ENCODE measurements at regions not wholly inside any gene's neighbourhood (a gene's known extent, or its start where the extent isn't known, plus 50 kb on each side); places are given as distances from the start of the nearest gene placed in this dataset.

GRCh38 chr21:38951095-38951730 is 145.5 kb downstream of the ETS2 start:
- no peak overlapping the region for H2AFZ ChIP-seq

GRCh38 chr21:38950435-38951094 is 144.8 kb downstream of the ETS2 start:
- peak; percentile 77 for DNase-seq (ENCODE audit: low spot score)
- 31% methylated on average over 4 of the region's 4 CpGs for WGBS (ENCODE audit: low lambda C conversion rate, missing lambda C conversion rate)

More at GRCh38 chr21:38951095-38951730, 145.5 kb downstream of the ETS2 start:
- no peaks in the 10 kb centered on the region for H3K79me2 ChIP-seq
- peak overlapping the region; percentile 89 for H3K27ac ChIP-seq
- peak; percentile 37 for DNase-seq (ENCODE audit: low spot score)
- TF ChIP-seq CTCF (IDR thresholded peaks at IDR 0.05; ENCODE audit: poor library complexity): no peak
- no peak for TF ChIP-seq EZH2phosphoT487 (IDR thresholded peaks at IDR 0.05; ENCODE audit: low read depth, severe bottlenecking, unreplicated experiment)
- no peak for TF ChIP-seq EZH2 (IDR thresholded peaks at IDR 0.05; ENCODE audit: borderline replicate concordance)
- H3K4me3 ChIP-seq: no peak overlapping the region
- no peaks in the 10 kb centered on the region for H3K9me3 ChIP-seq (ENCODE audit: low read depth)
- peak overlapping the region; percentile 1 for H3K4me2 ChIP-seq
- H4K20me1 ChIP-seq (ENCODE audit: insufficient read depth, poor library complexity, severe bottlenecking): no peaks in the 10 kb centered on the region
- H3K27me3 ChIP-seq: no peaks in the 10 kb centered on the region
- H3K36me3 ChIP-seq (replicated peaks; ENCODE audit: insufficient read depth, low read depth): no peaks in the 10 kb centered on the region
- H3K9me2 ChIP-seq (replicated peaks; ENCODE audit: insufficient read depth): no peaks in the 10 kb centered on the region
- peaks cover 27% of the 10 kb centered on the region for H3K4me1 ChIP-seq (ENCODE audit: insufficient read depth)
- 63% methylated on average over 1 of the region's 1 CpG for WGBS (ENCODE audit: low lambda C conversion rate, missing lambda C conversion rate)

GRCh38 chr21:38949070-38949380 is 143.3 kb downstream of the ETS2 start:
- Histone ChIP-seq H4K20me1 (ENCODE audit: insufficient read depth, poor library complexity, severe bottlenecking) (no peaks in the 10 kb centered on the region), H3K9me3 (ENCODE audit: low read depth) (no peaks in the 10 kb centered on the region), H3K4me2 (no peak overlapping the region), H2AFZ (no peak overlapping the region), H3K79me2 (no peaks in the 10 kb centered on the region), H3K4me1 (ENCODE audit: insufficient read depth) (peaks cover 18% of the 10 kb centered on the region), H3K9me2 (replicated peaks; ENCODE audit: insufficient read depth) (no peaks in the 10 kb centered on the region), H3K27ac (peak overlapping the region; percentile 90), H3K36me3 (replicated peaks; ENCODE audit: insufficient read depth, low read depth) (no peaks in the 10 kb centered on the region), H3K4me3 (no peak overlapping the region), H3K27me3 (no peaks in the 10 kb centered on the region)
- no peak for DNase-seq (ENCODE audit: low spot score)
- 64% methylated on average over 1 of the region's 1 CpG for WGBS (ENCODE audit: low lambda C conversion rate, missing lambda C conversion rate)
- no peak for TF ChIP-seq EZH2phosphoT487 (IDR thresholded peaks at IDR 0.05; ENCODE audit: low read depth, severe bottlenecking, unreplicated experiment)
- no peak for TF ChIP-seq CTCF (IDR thresholded peaks at IDR 0.05; ENCODE audit: poor library complexity)
- no peak for TF ChIP-seq EZH2 (IDR thresholded peaks at IDR 0.05; ENCODE audit: borderline replicate concordance)

More at GRCh38 chr21:38950435-38951094, 144.8 kb downstream of the ETS2 start:
- Histone ChIP-seq H3K4me2 (peak overlapping the region; percentile 1), H4K20me1 (ENCODE audit: insufficient read depth, poor library complexity, severe bottlenecking) (no peaks in the 10 kb centered on the region), H3K4me1 (ENCODE audit: insufficient read depth) (peaks cover 21% of the 10 kb centered on the region), H3K36me3 (replicated peaks; ENCODE audit: insufficient read depth, low read depth) (no peaks in the 10 kb centered on the region), H3K4me3 (no peak overlapping the region), H3K27me3 (no peaks in the 10 kb centered on the region), H3K27ac (peak overlapping the region; percentile 90), H3K79me2 (no peaks in the 10 kb centered on the region), H3K9me3 (ENCODE audit: low read depth) (no peaks in the 10 kb centered on the region), H3K9me2 (replicated peaks; ENCODE audit: insufficient read depth) (no peaks in the 10 kb centered on the region), H2AFZ (no peak overlapping the region)
- TF ChIP-seq EZH2 (IDR thresholded peaks at IDR 0.05; ENCODE audit: borderline replicate concordance) (no peak), EZH2phosphoT487 (IDR thresholded peaks at IDR 0.05; ENCODE audit: low read depth, severe bottlenecking, unreplicated experiment) (no peak), CTCF (IDR thresholded peaks at IDR 0.05; ENCODE audit: poor library complexity) (no peak)
